ENCODE measurements at regions not wholly inside any gene's neighbourhood (a gene's known extent, or its start where the extent isn't known, plus 50 kb on each side); places are given as distances from the start of the nearest gene placed in this dataset.

DNA sequence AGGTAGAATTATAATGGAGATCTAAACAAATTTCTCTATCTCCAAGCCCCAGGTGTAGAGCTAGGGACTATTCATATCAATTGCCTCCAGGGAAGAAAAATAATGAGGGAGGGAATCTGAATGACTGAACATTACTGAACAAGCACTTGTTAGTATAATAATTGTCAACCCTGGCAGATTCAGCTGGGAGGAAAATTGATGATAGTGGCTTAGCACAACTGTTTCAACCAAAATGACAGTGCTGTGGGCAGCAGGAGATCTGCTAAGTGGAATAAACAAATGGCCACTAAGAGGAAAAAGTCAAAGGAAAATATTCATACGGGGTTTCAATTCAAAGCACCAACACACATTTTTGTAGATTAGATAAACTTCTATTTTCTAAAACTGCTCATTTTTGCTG is 294.9 kb upstream of the ZNF385D start:
- TF ChIP-seq, protein P1, sequence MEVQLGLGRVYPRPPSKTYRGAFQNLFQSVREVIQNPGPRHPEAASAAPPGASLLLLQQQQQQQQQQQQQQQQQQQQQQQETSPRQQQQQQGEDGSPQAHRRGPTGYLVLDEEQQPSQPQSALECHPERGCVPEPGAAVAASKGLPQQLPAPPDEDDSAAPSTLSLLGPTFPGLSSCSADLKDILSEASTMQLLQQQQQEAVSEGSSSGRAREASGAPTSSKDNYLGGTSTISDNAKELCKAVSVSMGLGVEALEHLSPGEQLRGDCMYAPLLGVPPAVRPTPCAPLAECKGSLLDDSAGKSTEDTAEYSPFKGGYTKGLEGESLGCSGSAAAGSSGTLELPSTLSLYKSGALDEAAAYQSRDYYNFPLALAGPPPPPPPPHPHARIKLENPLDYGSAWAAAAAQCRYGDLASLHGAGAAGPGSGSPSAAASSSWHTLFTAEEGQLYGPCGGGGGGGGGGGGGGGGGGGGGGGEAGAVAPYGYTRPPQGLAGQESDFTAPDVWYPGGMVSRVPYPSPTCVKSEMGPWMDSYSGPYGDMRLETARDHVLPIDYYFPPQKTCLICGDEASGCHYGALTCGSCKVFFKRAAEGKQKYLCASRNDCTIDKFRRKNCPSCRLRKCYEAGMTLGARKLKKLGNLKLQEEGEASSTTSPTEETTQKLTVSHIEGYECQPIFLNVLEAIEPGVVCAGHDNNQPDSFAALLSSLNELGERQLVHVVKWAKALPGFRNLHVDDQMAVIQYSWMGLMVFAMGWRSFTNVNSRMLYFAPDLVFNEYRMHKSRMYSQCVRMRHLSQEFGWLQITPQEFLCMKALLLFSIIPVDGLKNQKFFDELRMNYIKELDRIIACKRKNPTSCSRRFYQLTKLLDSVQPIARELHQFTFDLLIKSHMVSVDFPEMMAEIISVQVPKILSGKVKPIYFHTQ (CRISPR knock-in tag; IDR thresholded peaks at IDR 0.05) = no peak
- TF ChIP-seq, protein P2, sequence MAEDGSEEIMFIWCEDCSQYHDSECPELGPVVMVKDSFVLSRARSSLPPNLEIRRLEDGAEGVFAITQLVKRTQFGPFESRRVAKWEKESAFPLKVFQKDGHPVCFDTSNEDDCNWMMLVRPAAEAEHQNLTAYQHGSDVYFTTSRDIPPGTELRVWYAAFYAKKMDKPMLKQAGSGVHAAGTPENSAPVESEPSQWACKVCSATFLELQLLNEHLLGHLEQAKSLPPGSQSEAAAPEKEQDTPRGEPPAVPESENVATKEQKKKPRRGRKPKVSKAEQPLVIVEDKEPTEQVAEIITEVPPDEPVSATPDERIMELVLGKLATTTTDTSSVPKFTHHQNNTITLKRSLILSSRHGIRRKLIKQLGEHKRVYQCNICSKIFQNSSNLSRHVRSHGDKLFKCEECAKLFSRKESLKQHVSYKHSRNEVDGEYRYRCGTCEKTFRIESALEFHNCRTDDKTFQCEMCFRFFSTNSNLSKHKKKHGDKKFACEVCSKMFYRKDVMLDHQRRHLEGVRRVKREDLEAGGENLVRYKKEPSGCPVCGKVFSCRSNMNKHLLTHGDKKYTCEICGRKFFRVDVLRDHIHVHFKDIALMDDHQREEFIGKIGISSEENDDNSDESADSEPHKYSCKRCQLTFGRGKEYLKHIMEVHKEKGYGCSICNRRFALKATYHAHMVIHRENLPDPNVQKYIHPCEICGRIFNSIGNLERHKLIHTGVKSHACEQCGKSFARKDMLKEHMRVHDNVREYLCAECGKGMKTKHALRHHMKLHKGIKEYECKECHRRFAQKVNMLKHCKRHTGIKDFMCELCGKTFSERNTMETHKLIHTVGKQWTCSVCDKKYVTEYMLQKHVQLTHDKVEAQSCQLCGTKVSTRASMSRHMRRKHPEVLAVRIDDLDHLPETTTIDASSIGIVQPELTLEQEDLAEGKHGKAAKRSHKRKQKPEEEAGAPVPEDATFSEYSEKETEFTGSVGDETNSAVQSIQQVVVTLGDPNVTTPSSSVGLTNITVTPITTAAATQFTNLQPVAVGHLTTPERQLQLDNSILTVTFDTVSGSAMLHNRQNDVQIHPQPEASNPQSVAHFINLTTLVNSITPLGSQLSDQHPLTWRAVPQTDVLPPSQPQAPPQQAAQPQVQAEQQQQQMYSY (CRISPR knock-in tag; IDR thresholded peaks at IDR 0.05) = no peak
- no peak for TF ChIP-seq ETV6 (CRISPR knock-in tag; IDR thresholded peaks at IDR 0.05)
- DNase-seq (ENCODE audit: low spot score) = no peak
- ATAC-seq = no peak; the same call in 1 of the 2 replicates
- Mint-ChIP-seq H3K27ac (no peak overlapping the region; the same call in 1 of the 2 replicates), H3K36me3 (no peaks in the 10 kb centered on the region), H3K9me3 (no peaks in the 10 kb centered on the region), H3K27me3 (ENCODE audit: low read depth) (no peaks in the 10 kb centered on the region), H3K4me3 (no peak overlapping the region), H3K4me1 (peaks cover 17% of the 10 kb centered on the region)
- ChIA-PET CTCF (interaction anchor here (0.6 kb wide), 1 partner anchor 865 kb away, joined by 3 read pairs; no protein-coding TSS in a partner anchor), POLR2A (no interaction called here)

DNA sequence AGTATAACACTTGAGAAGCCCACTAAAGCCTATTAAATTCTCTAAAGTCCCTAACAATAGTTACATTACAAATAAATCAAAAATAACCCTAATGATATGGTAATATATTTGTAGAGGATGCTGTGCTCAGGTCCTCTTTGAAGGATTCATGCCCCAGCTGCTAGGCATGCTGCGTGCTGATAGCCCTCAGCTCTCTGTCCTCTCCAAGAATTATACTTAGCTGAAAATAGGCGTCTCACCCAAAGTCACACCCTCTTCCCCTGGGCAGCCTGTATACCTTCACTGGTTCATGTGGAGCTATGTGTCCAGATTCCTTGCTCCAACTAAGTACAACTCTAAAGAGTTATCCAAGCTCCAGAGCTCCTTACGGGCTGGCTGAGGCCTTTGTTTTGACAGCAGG is 312.5 kb upstream of the ZNF385D start:
- Mint-ChIP-seq H3K36me3 (no peaks in the 10 kb centered on the region), H3K4me1 (no peaks in the 10 kb centered on the region), H3K27me3 (ENCODE audit: low read depth) (no peaks in the 10 kb centered on the region), H3K4me3 (no peak overlapping the region), H3K27ac (no peak overlapping the region), H3K9me3 (no peaks in the 10 kb centered on the region)
- ATAC-seq (no peak), DNase-seq (ENCODE audit: low spot score) (no peak)
- CTCF ChIA-PET = no interaction called here
- TF ChIP-seq FOXP1 (CRISPR knock-in tag; IDR thresholded peaks at IDR 0.05; ENCODE audit: borderline replicate concordance) (no peak), ELF4 (CRISPR knock-in tag; IDR thresholded peaks at IDR 0.05; ENCODE audit: low read depth) (no peak), ZNF423 (CRISPR knock-in tag; IDR thresholded peaks at IDR 0.05) (no peak), ETV6 (CRISPR knock-in tag; IDR thresholded peaks at IDR 0.05) (no peak), NR3C1 (CRISPR knock-in tag; conservative IDR thresholded peaks at IDR 0.05; ENCODE audit: low read depth) (no peak)
- TF ChIP-seq, protein P3, sequence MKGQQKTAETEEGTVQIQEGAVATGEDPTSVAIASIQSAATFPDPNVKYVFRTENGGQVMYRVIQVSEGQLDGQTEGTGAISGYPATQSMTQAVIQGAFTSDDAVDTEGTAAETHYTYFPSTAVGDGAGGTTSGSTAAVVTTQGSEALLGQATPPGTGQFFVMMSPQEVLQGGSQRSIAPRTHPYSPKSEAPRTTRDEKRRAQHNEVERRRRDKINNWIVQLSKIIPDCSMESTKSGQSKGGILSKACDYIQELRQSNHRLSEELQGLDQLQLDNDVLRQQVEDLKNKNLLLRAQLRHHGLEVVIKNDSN (CRISPR knock-in tag; IDR thresholded peaks at IDR 0.05) = no peak
- TF ChIP-seq, protein P4, sequence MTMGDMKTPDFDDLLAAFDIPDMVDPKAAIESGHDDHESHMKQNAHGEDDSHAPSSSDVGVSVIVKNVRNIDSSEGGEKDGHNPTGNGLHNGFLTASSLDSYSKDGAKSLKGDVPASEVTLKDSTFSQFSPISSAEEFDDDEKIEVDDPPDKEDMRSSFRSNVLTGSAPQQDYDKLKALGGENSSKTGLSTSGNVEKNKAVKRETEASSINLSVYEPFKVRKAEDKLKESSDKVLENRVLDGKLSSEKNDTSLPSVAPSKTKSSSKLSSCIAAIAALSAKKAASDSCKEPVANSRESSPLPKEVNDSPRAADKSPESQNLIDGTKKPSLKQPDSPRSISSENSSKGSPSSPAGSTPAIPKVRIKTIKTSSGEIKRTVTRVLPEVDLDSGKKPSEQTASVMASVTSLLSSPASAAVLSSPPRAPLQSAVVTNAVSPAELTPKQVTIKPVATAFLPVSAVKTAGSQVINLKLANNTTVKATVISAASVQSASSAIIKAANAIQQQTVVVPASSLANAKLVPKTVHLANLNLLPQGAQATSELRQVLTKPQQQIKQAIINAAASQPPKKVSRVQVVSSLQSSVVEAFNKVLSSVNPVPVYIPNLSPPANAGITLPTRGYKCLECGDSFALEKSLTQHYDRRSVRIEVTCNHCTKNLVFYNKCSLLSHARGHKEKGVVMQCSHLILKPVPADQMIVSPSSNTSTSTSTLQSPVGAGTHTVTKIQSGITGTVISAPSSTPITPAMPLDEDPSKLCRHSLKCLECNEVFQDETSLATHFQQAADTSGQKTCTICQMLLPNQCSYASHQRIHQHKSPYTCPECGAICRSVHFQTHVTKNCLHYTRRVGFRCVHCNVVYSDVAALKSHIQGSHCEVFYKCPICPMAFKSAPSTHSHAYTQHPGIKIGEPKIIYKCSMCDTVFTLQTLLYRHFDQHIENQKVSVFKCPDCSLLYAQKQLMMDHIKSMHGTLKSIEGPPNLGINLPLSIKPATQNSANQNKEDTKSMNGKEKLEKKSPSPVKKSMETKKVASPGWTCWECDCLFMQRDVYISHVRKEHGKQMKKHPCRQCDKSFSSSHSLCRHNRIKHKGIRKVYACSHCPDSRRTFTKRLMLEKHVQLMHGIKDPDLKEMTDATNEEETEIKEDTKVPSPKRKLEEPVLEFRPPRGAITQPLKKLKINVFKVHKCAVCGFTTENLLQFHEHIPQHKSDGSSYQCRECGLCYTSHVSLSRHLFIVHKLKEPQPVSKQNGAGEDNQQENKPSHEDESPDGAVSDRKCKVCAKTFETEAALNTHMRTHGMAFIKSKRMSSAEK (CRISPR knock-in tag; IDR thresholded peaks at IDR 0.05; ENCODE audit: borderline replicate concordance) = no peak
- POLR2A ChIA-PET = no interaction called here

DNA sequence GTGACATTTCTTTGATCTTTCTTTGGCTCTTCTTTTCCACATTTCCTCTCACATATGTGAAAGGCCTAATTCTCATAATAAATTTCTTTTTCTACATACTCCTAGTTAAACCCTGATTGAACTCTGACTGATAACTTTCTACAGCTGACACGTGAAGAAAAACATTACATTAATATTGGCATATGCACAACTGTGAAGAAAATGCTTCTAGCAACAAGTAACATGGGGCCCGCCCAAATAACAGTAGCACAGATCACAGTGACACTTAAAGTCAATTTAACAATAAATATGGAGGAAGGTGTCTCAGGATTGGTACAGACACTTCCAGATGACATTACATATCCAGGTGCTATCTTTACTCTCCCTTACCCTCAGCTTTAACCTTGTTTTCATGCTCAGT is 317.6 kb upstream of the ZNF385D start:
- Mint-ChIP-seq H3K4me3 (no peak overlapping the region), H3K27ac (no peak overlapping the region), H3K36me3 (no peaks in the 10 kb centered on the region), H3K9me3 (no peaks in the 10 kb centered on the region), H3K27me3 (ENCODE audit: low read depth) (no peaks in the 10 kb centered on the region), H3K4me1 (no peaks in the 10 kb centered on the region)
- ChIA-PET POLR2A (no interaction called here), CTCF (interaction anchor here (1.5 kb wide), 1 partner anchor 20 kb away, joined by 4 read pairs; no protein-coding TSS in a partner anchor)
- no peak for ATAC-seq
- DNase-seq (ENCODE audit: low spot score) = no peak
- TF ChIP-seq CREM (CRISPR knock-in tag; IDR thresholded peaks at IDR 0.05) (no peak), IRF2 (CRISPR knock-in tag; IDR thresholded peaks at IDR 0.05; ENCODE audit: borderline replicate concordance, low read depth) (no peak), NFYB (CRISPR knock-in tag; conservative IDR thresholded peaks at IDR 0.05; ENCODE audit: low read depth) (no peak), CBFB (CRISPR knock-in tag; IDR thresholded peaks at IDR 0.05; ENCODE audit: low read depth) (no peak)
- TF ChIP-seq, protein P5, sequence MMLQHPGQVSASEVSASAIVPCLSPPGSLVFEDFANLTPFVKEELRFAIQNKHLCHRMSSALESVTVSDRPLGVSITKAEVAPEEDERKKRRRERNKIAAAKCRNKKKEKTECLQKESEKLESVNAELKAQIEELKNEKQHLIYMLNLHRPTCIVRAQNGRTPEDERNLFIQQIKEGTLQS (CRISPR knock-in tag; conservative IDR thresholded peaks at IDR 0.05) = no peak
- TF ChIP-seq, protein P6, sequence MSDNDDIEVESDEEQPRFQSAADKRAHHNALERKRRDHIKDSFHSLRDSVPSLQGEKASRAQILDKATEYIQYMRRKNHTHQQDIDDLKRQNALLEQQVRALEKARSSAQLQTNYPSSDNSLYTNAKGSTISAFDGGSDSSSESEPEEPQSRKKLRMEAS (CRISPR knock-in tag; IDR thresholded peaks at IDR 0.05) = no peak
- TF ChIP-seq, protein P7, sequence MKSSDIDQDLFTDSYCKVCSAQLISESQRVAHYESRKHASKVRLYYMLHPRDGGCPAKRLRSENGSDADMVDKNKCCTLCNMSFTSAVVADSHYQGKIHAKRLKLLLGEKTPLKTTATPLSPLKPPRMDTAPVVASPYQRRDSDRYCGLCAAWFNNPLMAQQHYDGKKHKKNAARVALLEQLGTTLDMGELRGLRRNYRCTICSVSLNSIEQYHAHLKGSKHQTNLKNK (CRISPR knock-in tag; IDR thresholded peaks at IDR 0.05) = no peak
- TF ChIP-seq, protein P8, sequence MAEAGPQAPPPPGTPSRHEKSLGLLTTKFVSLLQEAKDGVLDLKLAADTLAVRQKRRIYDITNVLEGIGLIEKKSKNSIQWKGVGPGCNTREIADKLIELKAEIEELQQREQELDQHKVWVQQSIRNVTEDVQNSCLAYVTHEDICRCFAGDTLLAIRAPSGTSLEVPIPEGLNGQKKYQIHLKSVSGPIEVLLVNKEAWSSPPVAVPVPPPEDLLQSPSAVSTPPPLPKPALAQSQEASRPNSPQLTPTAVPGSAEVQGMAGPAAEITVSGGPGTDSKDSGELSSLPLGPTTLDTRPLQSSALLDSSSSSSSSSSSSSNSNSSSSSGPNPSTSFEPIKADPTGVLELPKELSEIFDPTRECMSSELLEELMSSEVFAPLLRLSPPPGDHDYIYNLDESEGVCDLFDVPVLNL (CRISPR knock-in tag; IDR thresholded peaks at IDR 0.05; ENCODE audit: borderline replicate concordance, low read depth) = no peak

All from WTC11 (cell line).